ENCODE measurements at regions not wholly inside any gene's neighbourhood (a gene's known extent, or its start where the extent isn't known, plus 50 kb on each side); places are given as distances from the start of the nearest gene placed in this dataset.

GRCh38 chr6:25056130-25056529 is 120.4 kb upstream of the RIPOR2 start (continued):
- no peak for TF ChIP-seq E2F8 (IDR thresholded peaks at IDR 0.05; ENCODE audit: low read depth, partially characterized antibody)
- no peak for TF ChIP-seq MYB (IDR thresholded peaks at IDR 0.05; ENCODE audit: borderline replicate concordance, low read depth, low read length)
- no peak for TF ChIP-seq YBX1 (IDR thresholded peaks at IDR 0.05)
- no peak for TF ChIP-seq HCFC1 (IDR thresholded peaks at IDR 0.05; ENCODE audit: low read length)
- no peak for TF ChIP-seq CEBPB (IDR thresholded peaks at IDR 0.05; ENCODE audit: borderline replicate concordance in 1 of 2, low read depth in 2 of 2, low read length in 2 of 2)
- no peak for TF ChIP-seq NRF1 (conservative IDR thresholded peaks at IDR 0.05; ENCODE audit: low read depth, low read length)
- no peak for TF ChIP-seq ZNF592 (IDR thresholded peaks at IDR 0.05)
- TF ChIP-seq SRF (IDR thresholded peaks at IDR 0.05; ENCODE audit: low read depth in 2 of 2, low read length in 2 of 2), result no peak
- no peak for TF ChIP-seq ESRRA (IDR thresholded peaks at IDR 0.05; ENCODE audit: low read length)
- TF ChIP-seq RELA (IDR thresholded peaks at IDR 0.05; ENCODE audit: borderline replicate concordance, partially characterized antibody), result no peak

Data from GM12878 (cell line).